IPS DF 19.7 (cell line): ENCODE measurements at regions not wholly inside any gene's neighbourhood (a gene's known extent, or its start where the extent isn't known, plus 50 kb on each side); places are given as distances from the start of the nearest gene placed in this dataset.
"Not testable (repeated sequence)": the region's sequence is repeated elsewhere in the genome, so short reads cannot be mapped to it uniquely, and the experiment has no call there.

Source experiments
- DNase-seq: peaks from one replicate; pipeline ENCODE4 v3.0.0-alpha.2; 2013; ENCODE audit warnings: low read depth, low spot score

DNA sequence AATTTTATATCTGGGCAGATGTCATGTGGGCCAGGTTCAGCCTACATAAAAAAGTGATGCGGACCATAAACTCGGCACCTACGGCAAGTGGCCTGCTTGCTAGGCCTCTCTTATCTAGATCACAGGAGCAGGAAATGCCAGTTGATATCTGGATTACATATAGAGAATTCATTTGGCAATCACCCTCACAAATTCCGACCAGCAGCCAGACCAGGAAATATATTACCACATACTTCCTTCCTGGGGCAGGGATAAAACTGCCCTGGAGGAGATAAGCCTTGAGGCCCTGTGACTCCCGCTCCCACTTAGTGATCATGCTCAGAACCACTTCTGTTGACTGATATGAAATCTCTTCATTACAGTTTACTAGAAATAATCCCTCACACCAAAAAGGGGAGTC lies 282.4 kb upstream of the FRG1 start:
- not testable (repeated sequence) for DNase-seq

- not testable (repeated sequence) for DNase-seq
These were observed 281.8 kb upstream of the FRG1 start for GRCh38 chr4:189658831-189659230.

- DNase-seq, result no peak
These were observed 281.4 kb upstream of the FRG1 start for GRCh38 chr4:189659287-189659686.

GRCh38 chr4:189660722-189661360 lies 279.8 kb upstream of the FRG1 start:
- no peak for DNase-seq

DNA sequence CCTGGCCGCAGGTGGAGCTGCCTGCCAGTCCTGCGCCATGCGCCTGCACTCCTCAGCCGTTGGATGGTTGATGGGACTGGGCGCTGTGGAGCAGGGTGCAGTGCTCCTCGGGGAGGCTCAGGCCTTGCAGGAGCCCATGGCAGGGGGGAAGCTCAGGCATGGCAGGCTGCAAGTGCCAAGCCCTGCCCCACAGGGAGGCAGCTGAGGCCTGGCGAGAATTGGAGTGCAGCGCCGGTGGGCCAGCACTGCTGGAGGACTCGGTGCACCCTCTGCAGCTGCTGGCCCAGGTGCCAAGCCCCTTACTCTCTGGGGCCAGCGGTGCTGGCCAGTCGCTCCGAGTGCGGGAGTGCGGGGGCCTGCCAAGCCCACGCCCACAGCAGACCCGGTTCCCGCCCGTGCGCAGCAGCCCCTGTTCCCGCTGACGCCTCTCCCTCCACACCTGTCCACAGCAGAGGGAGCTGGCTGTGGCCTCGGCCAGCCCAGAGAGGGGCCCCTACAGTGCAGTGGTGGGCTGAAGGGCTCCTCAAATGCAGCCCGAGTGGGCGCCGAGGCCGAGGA lies 275.9 kb upstream of the FRG1 start:
- no peak for DNase-seq

GRCh38 chr4:189665712-189666305 lies 274.9 kb upstream of the FRG1 start:
- DNase-seq, result not testable (repeated sequence)

DNA sequence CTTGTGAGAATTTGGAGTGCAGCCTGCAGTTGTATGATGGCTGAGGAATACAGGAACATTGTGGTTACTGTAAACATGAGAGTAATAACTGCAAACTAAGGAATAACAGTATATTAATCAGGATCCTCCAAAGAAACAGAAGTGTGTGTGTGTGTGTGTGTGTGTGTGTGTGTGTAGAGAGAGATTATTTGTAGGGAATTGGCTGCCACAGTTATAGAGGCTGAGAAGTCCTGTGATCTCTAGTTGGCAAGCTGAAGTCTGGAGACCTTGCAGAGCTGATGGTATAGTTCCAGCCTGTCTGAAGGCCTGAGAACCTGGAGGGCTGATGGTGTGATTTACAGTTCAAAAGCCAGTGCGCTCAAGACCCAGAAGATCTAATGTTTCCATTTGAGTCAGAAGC lies 273.3 kb upstream of the FRG1 start:
- not testable (repeated sequence) for DNase-seq

DNA sequence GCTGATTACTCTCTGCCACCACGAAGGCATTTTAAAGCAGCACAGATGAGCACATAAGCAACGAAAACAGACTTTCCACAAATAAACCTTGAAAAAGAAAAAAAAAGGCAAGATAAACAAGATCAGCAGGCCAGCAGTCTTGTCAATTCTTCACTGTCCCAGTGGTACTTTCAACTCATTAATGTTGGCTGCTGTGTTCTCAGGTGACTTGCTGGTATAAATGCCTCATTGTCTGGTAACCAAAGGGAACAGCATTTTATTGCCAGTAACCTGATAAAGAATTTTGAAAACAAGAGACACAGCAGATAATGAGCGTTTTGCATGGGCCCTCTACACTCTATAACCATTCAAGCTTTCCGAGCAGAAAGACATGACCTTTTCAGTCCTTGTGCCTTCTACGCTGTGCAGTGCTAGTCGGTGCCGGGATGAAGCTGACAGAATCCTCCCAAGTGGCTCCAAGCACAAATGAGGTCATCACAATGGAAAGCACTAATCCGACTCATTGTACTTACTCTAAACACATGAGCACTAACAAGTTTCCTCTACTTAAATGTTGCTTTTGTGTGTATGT lies 242.9 kb upstream of the FRG1 start:
- DNase-seq, result not testable (repeated sequence)

- DNase-seq, result not testable (repeated sequence)
These were observed 237.7 kb upstream of the FRG1 start for GRCh38 chr4:189703000-189703399.

- not testable (repeated sequence) for DNase-seq
These were observed 233.9 kb upstream of the FRG1 start for GRCh38 chr4:189706821-189707220.

DNA sequence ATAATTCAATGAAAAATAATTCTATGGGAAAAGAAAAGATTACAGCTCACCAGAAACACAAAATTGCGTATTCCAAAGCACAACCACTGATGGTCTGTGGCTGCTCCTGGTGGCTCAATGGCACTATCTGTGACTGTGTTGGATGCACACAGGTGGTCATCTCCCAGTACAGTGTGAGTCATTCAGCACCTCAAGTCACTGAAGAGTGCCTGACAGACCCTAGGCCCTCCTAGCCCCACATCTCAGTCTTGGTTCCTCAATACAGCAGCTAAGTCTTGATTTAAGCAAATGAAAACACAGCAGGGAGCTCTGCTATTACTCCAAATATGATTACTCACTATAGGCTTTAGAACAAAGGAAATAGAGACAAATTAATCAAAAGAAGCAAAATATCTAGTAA lies 233.4 kb upstream of the FRG1 start:
- DNase-seq, result not testable (repeated sequence)

DNA sequence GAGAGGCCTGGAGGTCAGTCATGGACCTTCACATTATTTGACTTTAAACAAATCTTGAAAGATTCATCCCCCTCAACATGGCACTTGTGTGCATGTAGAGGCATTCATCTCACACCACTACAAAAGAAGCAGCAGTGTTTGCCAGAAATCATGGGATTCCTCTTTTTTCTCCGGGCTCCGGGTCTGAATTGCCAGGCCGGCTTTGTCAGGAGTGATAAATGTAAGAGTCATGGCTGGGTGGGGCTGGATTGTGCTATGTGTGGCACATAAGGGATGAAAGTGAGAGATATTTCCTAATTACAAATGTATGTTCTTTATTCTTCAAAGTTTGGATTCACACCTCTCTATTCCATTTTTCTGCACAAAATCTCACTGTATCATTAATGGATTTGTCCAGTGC lies 228.7 kb upstream of the FRG1 start:
- not testable (repeated sequence) for DNase-seq

- not testable (repeated sequence) for DNase-seq
These were observed 219.4 kb upstream of the FRG1 start for GRCh38 chr4:189721016-189721993.

GRCh38 chr4:189722324-189723003 lies 218.2 kb upstream of the FRG1 start:
- DNase-seq, result not testable (repeated sequence)

DNA sequence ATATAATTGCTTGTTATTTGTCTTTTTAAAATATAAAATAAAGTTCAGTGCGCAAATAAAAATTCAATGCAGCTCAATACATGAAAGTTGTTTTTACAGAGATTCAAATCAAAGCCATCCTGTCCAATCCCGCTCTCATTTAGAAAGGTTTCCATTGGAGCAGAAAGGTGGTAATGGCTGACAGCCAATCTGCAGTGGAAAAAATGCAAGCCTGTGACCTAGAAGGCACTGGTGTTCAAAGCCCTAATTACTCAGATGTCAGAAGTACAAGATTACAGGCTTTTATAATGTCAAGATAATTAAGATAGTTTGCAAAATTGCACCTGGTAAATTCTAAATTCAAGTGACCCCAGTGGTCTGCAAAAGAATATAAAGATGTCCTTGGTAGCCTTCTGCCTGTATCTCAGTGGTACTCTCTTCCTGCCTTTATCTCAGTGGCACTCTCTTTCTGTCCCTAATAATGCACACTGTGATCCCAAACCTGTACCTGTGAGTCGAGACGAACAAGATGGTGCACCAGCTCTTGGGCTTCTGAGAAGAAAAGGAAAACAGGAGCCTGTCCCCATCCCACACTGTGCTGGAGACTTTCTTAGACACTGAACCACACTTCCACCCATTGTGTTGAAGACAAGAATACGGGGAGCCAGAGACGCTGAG lies 212.6 kb upstream of the FRG1 start:
- DNase-seq, result not testable (repeated sequence)

GRCh38 chr4:189731989-189732388 lies 208.7 kb upstream of the FRG1 start:
- DNase-seq, result not testable (repeated sequence)

- not testable (repeated sequence) for DNase-seq
These were observed 207.2 kb upstream of the FRG1 start for GRCh38 chr4:189733507-189733906.

DNA sequence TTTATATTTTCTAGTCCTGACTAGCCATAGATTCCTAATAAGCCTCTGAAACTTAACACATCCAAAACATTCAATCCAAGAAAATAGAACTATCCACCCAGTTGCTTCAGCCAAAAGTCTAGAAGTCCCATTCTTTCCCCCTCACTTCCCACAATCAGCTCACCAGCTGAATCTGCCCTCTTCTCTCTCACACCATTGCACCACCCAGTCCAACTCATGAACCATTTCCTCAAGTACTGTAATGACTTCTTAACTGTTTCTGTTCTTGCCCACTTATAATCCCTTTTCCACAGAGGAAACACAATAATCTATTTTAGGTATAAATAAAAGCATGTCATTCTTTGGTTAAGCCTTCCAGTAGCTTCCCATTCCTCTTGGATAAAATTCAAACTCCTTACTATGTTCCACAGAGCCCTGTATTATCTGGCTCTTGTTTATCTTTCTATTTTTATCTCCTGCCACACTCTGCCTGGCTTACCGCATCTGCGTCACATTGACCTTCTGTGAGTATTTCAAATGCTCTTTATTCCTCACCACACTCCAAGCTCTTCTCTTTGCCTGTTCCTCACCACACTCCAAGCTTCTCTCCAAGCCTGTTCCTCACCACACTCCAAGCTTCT lies 205.9 kb upstream of the FRG1 start:
- DNase-seq, result not testable (repeated sequence)

DNA sequence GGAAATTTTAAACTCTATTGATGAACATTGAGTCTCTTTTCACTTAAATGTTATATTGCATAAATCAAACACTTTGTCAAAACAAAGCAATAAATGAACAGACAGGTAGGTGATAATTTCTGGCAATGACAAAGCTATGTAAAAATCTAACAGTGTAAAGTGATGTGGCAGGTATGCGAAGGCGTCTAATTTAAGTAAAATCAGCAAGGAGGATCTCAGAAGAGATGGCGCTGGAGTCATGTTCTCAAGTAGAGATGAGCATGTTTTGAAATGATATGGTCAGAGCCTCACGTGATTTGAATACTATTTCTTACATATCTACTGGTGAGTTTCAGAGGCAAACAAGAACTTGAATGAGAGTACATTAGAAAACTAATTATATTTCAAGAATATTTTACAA lies 204.0 kb upstream of the FRG1 start:
- not testable (repeated sequence) for DNase-seq

- DNase-seq, result not testable (repeated sequence)
These were observed 200.6 kb upstream of the FRG1 start for GRCh38 chr4:189740118-189740517.
